HG02970 (cell line): ENCODE measurements at regions not wholly inside any gene's neighbourhood (a gene's known extent, or its start where the extent isn't known, plus 50 kb on each side); places are given as distances from the start of the nearest gene placed in this dataset.
"Not testable (repeated sequence)": the region's sequence is repeated elsewhere in the genome, so short reads cannot be mapped to it uniquely, and the experiment has no call there.

Experiments
- ATAC-seq: cut with Tn5 transposase; IDR thresholded peaks from one replicate; pipeline ENCODE4 v1.9.1; 2021; ENCODE audit warnings: mild to moderate bottlenecking, moderate library complexity, moderate number of reproducible peaks; ENCODE audit not compliant: unreplicated experiment, low FRiP score

DNA sequence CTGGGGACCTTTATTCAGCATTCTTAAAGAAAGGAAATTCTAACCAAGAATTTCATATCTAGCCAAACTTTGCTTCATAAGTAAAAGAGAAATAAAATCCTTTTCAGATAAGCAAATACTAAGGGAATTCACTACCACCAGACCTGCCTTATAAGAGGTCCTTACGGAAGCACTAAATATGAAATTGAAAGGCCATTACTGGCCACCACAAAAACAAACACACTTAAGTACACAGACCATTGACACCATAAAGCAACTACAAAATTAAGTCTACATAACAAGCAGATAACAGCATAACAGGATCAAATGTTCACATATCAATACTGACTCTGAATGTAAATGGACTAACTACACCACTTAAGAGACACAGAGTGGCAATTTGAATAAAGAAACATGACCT is 361.4 kb upstream of the POU5F2 start:
- no peak for ATAC-seq

DNA sequence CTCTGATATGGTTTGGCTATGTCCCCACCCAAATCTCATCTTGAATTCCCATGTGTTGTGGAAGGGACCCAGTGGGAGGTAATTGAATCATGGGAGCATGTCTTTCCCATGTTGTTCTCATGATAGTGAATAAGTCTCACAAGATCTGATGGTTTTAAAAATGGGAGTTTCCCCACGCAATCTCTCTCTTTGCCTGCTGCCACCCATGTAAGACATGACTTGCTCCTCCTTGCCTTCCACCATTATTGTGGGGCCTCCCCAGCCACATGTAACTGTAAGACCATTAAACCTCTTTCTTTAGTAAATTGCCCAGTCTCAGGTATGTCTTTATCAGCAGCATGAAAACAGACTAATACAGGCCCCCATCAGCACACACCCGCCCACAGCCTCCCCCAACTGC is 356.0 kb upstream of the POU5F2 start:
- not testable (repeated sequence) for ATAC-seq

DNA sequence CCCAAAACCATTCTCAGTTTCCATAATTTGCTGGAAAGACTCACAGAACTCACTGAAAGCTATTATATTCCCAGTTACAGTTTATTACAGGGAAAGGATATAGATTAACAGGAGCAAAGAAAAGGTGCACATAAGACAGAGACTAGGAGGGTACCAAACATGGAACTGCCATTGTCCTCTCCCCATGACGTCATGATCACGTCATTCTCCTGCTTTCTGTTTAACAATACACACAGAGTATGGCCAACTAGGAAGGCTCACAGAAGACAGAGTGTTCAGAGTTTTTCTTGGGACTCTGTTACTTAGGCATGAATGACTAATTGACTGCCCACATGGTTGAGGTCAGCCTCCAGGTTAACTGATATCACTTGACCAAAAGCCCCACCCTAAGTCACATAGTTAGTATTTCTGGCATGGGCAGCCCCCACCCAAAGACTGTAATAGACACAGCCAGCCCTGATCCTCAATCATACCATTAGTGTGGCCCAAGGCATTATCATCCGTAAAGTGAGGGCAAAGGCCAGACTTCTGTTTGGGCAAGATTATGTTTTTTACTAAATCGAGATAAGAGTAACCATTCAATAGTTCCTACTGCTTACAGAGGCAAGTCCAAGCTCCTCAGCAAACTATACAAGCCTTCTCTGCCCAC is 353.5 kb upstream of the POU5F2 start:
- no peak for ATAC-seq

DNA sequence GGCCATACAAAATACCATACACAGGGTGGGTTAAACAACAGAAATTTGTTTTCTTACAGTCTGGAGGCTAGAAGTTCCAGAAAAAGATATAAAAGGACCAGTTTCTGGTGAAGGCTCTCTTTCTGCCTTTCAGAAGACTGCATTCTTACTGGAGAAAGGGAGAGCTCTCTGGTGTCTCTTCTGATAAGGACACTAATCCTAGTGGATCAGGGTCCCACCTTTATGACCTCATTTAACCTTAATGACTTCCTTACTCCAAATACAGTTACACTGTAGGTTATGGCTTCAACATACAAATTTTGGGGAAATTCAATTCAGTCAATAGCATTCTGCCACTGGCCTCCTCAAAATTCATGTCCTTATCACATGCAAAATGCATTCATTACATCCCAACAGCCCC is 351.9 kb upstream of the POU5F2 start:
- ATAC-seq, result no peak

DNA sequence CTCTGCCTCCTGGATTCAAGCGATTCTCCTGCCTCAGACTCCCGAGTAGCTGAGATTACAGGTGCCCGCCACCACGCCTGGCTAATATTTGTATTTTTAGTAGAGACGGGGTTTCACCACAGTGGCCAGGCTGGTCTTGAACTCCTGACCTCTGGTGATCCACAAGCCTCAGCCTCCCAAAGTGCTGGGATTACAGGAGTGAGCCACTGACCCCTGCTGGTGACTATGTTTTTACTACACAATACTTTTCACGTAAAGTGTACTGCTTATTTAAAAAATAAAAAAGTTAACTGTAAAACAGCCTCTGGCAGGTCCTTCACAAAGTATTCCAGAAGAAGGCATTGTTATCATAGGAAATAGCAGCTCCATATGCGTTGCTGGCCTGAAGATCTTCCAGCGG is 345.2 kb upstream of the POU5F2 start:
- not testable (repeated sequence) for ATAC-seq

DNA sequence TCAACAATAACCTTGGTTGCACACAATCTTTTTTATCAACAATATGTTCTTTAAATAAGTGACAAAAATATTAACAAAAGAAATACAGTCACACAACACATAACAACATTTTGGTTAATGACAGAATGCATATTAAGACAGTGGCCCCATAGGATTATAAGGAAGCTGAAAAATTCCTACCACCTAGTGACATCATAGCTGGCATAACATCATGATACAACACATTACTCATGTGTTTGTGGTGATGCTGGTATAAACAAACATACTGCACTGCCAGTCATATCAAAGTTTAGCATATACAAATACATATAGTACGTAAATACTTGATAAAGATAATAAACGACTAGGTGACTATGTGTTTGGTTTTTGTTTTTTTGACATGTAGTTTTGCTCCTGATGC is 344.8 kb upstream of the POU5F2 start:
- ATAC-seq, result no peak

DNA sequence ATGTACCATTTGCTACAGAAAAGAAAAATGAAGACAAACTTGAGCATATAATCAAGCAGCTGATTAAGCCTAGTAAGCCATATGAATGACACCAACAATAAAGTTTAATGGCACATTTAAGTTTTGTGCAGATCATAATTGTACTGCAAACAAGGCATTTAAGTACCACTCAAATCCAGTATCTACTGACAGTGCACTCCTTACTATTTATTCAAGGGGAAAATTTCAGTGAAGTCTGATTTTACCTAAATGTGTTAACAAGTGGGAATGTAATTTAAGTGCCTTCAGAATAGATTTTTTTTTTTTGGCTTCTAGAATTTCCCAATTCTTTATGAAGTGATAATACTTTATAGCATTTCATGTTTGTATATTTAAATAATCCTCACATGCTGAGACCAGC is 341.0 kb upstream of the POU5F2 start:
- ATAC-seq, result no peak

DNA sequence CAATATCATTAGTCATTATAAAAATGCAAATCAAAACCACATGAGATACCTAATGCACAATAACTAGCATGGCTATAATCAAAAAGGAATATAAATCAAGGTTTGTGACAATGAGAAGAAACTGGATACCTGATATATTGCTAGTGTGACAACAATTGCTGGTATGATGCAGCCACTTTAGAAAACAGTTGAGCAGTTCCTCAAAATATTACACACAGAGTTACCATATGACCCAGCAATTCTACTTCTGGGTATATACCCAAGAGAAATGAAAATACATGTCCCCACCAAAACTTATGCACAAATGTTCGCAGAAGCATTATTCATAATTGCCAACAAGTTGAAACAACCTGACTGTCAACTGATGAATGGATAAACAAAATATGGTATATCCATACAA is 339.7 kb upstream of the POU5F2 start:
- no peak for ATAC-seq

DNA sequence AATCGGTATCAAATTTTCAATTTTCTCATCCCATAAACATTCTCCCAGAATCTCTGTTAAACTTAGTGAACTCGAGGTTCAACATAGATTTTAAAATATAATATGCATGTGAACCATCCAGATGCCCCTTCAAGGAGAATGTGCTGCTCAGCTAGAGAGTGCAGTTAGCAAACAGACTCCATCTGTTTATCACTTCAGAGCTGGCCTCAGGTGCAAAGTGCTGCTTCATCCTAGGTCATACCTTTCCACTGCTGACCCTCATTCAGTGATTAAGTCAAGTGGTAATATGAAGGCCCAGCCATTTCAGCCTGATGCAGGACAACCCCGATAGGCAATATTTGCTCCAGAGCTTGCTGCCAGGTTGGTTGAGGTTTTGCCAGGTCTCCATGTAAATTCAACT is 339.0 kb upstream of the POU5F2 start:
- ATAC-seq, result no peak

DNA sequence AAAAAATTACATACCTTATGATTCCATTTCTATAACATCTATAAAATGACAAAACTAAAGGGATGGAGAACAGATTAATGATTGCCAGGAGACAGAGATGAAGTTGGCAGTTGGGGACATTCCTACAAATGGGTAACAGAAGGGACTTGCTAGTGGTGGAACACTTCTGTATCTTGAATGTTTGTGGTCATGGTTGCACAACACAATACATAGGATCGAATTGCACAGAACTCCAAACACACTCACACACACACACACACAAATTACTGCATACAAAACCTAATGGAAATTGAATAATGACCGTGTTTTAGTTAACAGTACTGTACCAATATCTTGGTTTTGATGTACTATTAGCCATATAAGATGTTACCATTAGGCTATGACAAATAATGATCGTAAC is 330.7 kb upstream of the POU5F2 start:
- ATAC-seq, result no peak

DNA sequence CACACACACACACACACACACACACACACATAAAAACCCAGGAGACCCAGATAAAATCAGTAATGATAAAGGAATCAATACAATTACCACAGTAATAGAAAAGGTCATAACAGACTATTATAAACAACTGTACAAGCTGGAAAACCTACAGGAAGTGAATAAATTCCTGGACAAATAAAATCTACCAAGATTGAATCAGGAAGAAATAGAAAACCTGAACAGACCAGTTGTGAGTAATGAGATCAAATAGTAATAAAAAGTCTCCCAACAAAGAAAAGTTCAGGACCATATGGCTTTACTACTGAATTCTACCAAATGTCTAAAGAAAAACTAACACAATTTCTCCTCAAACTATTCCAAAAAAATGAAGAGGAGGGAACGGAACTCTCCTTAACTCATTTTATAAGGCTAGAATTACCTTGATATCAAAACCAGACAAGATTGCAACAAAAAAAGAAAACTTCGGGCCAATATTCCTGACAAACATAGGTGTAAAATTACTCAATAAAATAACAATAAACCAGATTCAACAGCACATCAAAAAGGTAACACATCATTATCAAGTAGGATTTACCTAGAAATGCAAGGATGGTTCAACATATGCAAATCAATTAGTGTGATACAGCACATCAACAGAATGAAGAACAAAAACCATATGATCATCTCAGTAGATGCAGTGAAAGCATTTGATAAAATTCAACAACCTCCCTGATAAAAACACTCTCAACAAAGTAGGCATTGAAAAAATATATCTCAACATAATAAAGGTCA is 325.2 kb upstream of the POU5F2 start:
- ATAC-seq, result no peak

DNA sequence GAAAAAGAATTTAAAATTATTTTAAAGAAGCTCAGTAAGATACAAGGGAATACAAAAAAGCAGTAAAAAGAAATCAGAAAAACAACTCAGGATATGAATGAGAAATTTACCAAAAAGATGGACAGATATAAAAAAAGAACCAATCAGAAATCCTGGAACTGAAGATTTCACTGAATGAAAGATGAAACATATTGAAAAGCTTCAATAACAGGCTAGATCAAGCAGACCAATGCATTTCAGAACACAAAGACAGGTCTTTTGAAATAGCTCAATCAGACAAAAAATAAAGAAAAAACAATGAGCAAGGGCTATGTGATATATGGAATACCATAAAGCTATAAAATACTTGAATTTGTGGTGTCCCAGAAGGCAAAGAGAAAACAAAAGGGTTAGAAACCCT is 322.6 kb upstream of the POU5F2 start:
- ATAC-seq, result no peak

DNA sequence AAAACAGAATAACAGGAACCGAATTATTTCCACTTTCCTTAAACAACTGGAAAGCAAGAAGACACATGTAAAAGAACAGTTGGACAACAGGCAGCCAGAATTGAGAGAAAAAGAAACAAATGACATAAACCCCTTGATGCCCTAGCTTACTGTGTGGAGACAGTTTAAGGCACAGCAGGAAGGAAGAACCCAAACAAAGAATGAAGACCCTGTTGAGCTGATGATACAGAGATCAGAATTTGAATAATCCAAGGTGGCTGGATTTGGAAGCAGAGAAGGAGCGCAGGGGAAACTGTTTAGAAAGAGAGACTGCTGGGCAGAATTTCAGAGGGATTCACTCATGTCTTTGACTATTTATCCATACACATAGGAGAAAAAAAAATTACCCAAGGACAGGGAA is 316.3 kb upstream of the POU5F2 start:
- ATAC-seq, result no peak

DNA sequence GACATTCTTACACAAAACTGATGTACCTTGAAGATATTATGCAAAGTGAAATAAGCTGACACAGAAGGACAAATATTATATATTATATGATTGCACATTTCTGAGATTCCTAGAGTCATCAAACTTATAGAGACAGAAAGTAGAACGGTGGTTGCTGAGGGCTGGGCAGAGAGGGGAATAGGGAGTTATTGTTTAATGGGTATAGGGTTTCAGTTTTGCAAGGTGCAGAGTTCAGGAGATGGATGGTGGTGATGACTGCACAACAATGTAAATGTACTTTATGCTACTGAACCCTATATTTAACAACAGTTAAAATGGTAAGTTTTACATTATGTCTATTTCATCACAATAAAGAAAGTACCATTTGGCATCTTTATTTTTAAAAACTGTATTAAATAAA is 315.8 kb upstream of the POU5F2 start:
- ATAC-seq, result no peak

DNA sequence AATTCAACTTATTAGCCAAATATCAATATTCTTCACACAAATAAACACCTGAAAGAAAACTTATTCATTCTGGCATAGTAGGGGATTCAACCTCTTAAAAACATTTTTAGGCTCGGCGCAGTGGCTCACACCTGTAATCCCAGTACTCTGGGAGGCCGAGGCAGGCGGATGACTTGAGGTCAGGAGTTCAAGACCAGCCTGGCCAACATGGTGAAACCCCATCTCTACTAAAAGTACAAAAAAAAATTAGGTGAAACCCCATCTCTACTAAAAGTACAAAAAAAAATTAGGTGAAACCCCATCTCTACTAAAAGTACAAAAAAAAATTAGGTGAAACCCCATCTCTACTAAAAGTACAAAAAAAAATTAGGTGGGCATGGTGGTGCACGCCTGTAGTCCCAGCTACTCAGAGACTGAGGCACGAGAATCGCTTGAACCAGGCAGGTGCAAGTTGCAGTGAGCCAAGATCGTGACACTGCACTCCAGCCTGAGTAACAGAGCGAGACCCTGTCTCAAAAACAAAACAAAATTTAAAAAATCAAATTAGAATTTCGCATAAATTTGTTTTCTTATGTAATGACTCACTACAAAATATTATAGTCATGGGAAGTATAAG is 308.0 kb upstream of the POU5F2 start:
- not testable (repeated sequence) for ATAC-seq

DNA sequence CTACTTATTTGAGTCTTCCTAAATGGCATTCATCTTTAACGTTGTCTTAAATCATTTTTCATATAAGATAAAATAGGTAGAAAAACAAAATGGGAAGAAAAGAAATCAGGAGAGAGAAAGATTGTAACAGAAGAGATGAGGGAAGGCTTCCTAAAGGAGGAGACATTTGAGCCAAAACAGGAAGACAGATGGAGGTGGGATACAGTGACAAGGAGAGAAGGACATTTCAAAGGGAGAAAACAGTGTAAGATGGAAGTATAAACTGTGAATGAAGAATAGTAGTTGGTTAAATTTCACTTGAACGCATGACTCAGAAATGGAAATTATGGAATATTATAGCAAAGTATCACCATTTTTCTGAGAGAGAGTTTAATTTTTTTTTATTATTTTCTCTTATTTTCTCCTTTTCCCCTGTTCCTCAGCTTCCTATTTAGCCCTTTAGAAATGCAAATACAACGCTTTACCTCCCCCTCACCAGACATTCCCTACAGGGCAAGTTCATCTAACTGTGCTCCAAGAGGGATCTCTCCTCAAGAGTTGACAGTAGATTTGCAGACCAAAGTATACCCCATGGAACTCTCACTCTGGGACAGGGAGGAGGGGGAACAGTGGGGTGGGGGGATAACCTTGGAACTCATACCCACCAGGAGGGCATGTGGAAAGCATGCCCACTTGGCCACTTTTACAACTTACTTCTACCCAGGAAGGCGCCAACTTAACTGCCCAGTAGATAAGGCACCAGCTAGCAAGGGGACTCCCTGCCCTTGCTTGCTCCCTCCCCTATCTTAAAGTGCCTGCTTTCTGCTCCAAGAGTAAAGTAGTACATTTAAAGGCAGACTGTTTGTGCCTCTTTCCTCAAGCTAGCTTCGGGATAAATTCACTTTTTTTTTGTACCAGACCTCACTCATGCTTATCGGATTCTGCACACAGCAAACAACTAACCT is 304.7 kb upstream of the POU5F2 start:
- ATAC-seq, result no peak

DNA sequence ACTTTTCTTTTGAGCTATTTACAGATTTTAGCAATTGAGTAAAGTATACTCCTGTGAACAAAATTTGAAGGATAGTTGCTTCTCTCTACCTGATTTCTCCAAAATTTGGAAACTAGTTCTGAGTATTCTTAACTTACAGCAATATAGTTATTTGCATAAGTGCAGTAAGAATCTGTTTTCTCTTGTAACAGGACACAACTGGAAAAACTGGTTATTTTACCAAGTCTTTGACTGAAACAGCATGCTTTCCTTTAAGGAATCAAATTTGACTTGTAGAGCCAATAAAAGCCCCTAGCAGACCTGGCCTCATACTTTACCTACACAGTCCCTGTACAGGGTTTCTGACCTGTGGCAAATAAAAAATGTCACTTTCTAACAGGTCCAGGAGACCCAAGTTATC is 301.9 kb upstream of the POU5F2 start:
- no peak for ATAC-seq

DNA sequence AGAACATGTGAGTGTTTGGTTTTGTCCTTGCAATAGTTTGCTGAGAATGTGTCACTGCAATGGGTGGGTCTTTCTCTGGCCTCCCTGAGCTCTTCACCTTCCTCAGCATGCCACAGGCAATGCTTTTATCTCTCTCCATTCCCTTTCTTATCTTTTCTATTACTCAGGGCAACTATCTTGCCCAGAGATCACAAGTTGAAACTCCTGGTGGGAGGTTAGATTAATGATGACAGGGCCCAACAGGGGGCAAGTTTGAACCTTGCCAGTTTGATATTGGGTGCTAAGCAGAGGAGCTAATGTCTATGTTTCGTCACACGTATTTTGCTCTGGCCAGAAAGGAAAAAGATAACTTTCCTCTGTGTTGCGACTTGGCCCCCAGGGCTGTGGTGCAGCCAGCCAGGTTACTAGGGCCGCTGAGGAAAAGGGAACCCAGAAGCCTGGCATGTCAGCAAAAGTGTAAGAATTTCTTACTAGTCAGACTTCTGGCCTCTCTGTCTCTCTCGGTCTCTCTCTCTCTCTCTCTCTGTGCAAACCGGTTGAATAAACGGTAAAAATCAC is 299.3 kb upstream of the POU5F2 start:
- ATAC-seq, result no peak

DNA sequence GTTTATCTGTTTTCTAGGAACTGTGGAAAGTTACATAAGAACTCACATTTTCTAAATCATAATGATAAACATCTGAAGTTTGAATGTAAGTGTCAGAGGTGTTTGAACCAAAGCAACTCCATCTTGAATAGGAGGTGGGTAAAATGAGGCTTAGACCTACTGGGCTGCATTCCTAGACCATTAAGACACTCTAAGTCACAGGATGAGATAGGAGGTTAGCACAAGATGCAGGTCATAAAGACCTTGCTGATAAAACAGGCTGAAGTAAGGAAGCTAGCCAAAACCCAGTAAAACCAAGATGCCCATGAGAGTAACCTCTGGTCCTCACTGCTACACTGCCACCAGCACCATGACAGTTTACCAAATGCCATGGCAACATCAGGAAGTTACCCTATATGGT is 297.7 kb upstream of the POU5F2 start:
- ATAC-seq, result no peak

DNA sequence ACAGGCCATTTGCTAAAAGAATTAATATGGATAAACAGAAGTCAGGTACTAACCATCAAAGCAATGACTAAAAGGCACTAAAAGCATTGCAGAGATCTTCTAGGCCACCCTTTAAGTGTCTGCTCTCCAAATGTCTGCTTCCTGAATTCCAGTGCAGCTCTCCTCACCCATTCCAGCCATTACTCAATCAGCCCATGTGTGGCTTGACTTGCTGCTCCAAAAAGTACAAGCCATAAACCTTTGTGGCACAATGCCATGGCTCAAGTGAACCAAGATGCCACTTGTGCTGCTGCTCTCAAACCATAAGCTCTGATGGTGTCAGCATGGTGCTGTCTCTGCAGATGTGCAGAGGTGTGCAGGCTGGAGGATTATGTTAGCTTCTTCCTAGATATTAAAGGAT is 290.2 kb upstream of the POU5F2 start:
- ATAC-seq, result no peak

DNA sequence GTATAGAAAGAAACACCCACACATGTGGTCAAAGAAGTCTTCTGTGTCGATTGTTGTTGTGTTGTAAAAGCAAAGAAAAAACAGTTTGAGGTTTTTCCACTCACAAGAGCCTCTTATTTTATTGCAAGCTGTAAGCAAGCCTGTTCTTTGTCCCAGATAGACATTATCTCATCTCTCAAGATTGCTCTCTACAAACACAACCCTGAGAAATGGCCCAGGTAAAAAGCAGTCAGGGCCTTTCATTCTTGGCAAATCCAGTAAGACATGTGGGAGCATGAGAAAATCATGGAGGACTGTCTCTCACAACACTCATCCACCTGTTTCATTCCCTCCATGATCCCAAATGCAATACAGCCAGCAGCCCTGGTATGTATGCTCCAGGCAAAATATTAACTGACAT is 286.6 kb upstream of the POU5F2 start:
- ATAC-seq, result no peak
